ENCODE measurements at regions not wholly inside any gene's neighbourhood (a gene's known extent, or its start where the extent isn't known, plus 50 kb on each side); places are given as distances from the start of the nearest gene placed in this dataset.

DNA sequence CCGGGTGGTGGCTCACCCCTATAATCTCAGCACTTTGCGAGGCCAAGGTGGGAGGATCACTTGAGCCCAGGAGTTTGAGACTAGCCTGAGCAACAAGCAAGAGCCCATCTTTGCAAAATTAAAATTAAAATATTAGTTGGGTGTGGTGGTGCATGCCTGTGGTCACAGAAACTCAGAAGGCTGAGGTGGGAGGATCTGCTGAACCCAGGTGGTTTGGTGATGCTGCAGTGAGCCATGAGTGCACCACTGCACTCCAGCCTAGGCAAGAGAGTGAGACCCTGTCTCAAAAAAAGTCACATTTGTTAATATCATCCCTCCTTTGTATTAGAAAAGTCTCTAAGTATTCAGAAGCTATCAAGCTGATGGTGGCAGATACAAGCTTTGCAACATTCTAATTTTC lies 317.5 kb downstream of the ANKRD30A start:
- no peak for TF ChIP-seq FOXM1 (IDR thresholded peaks at IDR 0.05; ENCODE audit: borderline replicate concordance)
- no peak for TF ChIP-seq SP1 (IDR thresholded peaks at IDR 0.05)
- no peak for TF ChIP-seq TARDBP (IDR thresholded peaks at IDR 0.05)
- no peak for TF ChIP-seq L3MBTL2 (conservative IDR thresholded peaks at IDR 0.05)
